NCI-H526 (cell line): ENCODE measurements at regions not wholly inside any gene's neighbourhood (a gene's known extent, or its start where the extent isn't known, plus 50 kb on each side); places are given as distances from the start of the nearest gene placed in this dataset.

ENCODE experiments used
- DNase-seq, 2 experiments: peaks; one replicate each; lab custom pipeline; 2025; lab: John Stamatoyannopoulos, UW

DNA sequence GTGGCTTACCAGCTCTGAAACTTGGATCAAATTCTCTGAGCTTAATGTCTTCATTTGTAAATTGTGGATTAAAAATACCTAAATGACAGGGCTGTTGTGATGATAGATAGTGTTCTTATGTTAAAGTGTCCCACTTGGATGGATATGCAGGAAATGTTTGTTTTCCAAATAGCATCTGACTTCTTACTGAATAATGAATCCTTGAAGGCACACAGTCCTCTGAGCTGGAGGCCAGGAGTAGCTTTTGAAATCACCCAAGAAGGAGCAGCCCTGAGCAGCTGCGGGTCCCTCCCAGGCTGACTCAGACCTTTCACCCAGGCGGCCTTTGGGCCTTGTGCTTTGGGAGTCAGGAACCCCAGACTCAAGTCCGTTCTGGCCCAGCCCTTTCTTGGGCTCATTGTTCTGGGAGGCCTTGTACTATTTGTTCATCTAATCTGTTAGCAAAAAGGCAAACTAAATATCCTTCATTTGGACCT lies 173.0 kb upstream of the GATA6 start:
- DNase-seq, result no peak

DNA sequence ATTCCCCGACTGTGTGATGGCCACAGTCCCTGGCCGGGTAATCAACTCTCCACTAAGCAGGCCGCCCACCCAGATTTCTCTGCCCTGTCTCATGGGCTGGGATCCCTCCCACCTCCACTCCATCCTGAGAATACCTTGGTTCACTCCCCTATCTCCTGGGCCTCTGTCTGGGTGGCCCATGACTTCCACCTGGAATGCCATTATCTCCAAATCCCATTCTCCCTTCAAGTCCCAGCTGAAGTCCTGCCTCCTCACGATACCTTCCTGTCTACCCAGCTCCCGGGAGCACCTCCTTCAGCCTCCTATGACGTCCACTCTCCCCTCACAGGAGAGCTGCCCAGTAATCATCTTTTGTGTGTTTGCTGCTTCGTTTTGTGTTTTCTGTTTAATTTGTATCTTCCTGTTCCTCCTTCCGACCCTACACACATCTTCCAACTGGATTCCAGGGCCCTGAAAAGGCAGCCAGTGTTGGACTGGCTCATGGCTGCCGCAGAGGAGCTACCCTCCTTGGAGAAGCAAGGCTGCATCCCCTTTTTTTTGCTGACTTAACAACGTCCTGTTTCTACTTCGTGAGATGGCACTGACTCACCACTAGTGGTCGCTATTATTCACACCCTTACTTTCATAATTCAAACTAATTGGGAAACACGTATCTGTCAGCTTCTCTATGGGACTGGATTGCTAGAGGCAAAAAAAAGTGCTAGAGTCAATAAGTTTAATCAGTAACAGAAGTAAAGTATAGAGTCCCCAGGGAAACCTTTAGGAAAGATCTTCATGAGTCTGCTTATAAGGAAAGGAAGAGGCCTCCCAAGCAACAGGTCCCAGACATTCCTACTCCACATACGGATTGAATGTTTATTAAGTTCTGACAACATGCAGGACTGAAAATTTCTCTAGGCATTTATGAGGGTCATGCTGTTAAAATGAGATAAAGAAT lies 171.9 kb upstream of the GATA6 start:
- peak in 1 of 2 experiments; percentile 41 for DNase-seq

DNA sequence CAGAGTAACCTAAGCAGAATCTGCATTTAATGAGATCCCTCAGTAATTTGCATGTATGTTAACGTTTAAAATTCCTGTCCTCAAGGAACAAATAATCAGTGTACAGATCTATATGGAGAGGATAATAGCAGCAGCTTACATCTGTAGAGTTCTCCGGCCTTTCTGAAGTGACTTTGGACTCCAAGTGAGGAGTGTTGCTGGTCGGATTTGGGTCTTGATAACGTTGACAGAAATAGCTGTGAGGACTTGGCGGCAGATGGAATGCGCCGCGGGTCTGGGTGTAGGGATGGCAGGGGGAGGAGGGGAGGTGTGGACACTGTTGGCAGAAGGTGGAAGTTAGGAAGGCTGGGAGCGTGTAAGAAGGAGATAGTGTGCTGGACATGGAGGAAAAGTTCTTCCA lies 170.9 kb upstream of the GATA6 start:
- DNase-seq, result no peak

DNA sequence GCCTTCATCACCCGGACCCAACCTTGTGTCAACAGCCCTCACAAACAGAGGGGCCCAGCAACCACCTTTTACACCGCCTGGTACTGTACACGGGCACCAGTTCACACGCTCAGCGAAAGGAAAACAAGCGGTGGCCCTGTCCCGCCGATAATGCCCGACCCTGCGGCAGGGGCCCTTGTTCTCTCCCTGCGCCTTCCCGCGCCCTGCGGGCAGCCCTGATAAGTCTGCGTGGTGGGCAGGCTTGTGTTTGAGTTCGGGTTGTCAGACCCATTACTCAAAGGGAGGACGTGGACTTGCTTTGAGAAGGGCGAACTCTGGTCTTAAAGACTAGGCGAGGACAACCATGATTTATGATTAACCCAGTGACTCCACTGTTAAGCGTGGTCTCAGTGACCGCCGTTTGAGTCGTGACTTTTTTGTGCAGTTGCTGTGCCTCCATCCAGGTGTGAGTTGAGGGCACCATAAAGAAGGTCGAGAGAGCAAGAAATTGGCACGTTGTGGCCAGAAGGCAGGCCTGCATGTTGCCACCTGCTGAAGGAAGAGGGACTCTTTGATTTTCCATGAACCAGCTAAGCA lies 167.4 kb upstream of the GATA6 start:
- DNase-seq, result no peak

DNA sequence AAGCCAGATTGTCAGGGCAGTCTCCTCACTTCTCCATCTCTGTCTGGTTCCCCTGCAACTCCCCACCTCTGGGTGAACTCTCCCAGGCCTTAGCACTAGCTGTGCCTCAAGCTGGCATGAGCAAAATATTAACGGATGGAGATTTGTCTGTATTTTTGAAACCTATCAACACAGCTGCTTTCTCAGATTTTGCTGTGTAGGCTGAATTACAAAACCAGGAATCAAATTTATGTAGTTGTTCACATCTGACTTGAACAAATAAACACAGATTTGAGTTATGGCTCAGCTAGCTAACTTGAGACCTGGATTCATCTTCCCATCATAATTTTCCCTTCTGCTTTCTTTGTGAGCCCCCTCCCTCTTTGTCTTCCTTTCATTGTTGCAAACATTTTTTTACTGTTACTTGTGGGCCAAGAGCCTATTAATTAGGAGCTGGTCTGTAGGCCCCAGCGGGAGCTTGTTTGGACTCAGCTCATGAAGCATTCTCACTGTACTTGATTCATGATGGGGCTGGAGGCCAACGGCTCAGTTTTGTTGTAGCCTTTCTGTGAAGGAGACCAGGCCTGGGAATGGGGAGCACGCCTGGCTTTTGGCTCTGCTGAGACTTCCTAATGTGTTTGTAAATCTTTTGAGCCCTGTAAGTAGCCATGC lies 164.1 kb upstream of the GATA6 start:
- no peak for DNase-seq

DNA sequence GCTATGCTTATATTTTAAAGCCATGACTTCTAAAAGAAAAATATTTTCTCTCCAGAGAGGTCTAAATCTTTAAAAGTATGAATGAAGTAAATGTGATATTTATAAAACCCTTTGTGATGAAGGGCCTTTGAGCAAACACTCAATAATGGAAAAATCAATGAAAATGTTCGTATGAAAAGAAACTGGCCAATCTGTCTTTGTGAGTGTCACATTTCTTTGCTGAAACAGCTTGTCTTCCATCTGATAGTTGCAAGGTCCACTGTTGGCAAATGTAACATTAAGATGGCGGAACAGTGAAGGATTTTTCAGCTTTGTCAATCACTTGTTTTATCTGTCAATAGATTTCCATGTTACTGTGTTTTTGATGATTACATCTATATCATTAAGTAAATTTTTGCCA lies 162.9 kb upstream of the GATA6 start:
- DNase-seq, result no peak

DNA sequence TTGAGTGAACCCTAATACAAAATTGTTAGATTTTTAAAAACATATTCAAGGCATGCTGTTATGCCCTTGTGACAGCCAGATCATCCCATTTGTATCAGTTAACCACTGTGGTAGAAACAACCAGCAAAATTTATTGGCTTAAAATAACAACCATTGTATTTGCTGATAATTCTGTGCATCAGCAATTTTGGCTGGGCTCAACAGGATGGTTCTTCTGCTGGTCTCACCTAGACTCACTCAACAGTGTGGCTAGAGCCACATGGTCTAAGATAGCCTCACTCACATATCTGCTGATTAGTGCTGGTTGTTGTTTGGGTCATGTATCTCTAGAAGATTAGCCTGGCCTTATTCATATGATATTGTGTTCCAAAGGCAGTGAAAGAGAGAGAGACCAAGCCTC lies 160.1 kb upstream of the GATA6 start:
- no peak for DNase-seq

DNA sequence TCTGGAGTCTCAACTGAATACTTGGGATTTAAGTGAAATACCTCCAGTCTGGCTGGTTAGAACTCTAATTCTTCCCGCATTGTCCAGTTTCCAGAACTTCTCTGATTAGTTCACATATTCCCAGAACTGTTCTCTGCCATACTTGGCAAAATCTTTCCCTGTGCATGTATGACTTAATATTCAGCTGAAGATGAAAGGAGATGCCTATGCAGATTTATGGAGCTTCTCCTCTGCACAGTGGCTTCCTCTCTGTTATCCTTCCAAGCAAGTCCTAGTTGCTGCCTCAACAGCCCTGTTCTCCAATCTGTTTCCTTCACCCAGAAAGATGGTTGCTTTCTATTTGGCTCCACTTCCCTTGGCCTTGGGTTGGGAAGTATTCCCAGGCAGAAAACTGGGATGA lies 155.4 kb upstream of the GATA6 start:
- no peak for DNase-seq

DNA sequence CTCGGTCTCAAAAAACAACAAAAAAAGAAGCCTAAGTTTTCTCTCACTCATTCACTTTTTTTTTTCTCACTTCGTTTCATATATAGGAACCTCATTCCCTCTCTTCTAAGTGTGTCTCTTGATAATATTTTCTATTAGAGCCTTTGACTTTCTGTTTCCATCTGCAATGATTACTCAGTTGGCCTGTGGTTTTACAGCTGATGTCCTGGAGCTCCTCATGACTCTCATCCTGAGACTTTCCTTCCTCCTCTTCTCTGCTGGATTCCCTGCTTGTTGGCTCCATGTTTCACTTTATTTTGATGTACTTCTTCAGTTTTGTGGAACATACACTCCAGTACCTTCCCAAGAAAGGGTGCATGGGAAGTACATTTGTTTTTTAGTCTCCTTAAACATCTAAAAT lies 154.2 kb upstream of the GATA6 start:
- no peak for DNase-seq

DNA sequence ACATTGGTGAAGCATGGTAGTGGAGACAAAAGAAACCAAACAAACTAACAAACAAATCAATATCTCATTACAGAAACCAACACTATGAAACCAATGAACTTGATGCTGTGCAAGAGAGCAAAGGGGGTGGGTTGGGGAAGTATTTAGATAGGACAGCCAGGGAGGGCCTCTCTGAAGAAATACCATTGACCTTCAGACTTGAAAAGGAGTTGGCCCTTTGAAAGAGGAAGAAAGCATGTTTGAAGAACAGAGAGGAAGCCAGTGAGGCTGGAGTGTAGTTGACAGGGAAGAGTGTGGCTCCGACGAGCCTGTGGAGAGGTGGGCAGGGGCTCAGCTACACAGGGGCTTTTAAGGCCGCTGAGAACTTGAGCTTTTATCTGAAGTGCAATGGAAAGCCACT lies 151.0 kb upstream of the GATA6 start:
- DNase-seq, result no peak

DNA sequence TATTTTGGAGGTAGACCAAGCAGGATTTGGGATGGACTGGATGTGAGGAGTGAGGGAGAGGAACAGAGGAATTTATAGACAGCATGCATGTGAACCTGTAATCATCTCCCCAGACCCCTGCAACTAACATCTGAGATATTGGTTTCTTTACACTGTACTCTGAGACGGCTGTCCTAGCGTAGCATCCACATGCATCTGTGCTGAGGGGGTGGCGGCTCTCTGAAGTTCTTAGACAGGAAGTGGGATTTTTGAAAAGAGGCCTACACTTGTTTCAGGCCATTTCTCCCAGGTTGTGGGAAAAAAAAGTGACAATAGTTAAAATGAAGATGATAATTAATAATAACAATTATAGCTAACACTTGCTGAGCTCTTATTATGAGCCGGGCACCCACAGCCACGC lies 150.2 kb upstream of the GATA6 start:
- DNase-seq, result no peak

DNA sequence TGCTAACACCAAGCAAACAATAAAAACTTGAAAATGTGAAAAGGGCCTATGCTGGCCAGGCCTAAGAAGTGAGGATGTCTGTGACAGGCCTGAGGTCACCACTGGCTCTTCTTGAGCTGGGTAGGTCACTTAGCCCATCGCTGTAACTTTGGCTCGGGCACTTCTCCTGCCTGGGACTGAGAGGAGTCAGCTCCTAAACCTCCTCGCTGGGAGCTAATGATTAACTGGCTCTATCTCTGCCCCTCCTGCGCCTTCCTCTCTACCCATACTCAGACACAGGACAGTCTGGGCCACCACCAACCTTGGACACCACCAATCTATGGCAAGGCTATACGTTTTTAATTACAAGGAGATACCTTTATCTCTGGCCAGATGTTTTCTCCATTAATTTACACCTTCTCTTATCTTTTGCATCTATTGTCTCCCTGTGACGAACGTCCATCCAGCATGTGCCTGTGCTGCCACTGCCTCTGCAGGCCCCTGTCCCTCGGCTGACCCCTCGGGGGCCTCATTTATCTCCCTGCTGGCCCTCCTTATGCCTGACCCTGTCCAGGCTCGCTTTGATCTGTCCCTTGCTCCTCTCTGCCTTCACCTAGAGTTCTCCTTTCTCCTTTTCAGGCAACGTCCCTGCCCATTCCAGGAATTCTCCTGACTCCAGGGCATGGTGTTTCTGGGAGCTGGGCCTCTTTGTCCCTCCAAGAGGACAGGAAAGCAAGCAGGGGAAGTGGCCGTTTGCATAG lies 149.1 kb upstream of the GATA6 start:
- DNase-seq, result no peak

DNA sequence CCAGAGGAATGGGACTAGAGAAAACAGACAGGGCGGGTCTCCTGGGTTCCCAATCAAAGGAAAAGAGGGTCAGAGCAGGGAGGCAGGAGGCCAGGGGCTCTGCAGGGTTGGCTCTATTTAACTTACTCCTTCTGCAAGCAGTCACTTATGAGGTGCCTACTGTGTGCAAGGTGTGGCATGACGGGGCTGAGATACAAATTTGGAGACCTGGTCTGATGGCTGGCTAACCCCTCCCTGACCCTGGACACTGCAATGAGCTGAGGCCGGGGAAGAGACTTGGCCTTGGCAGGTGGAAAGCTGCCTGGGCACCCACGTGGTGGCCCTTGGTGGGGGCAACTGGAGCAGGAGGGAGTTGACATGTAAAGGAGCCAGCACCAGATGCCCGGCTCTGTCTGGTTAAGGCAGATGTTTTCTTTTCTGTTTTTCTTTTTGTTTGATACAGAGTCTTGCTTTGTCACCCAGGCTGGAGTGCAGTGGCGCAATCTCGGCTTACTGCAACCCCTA lies 148.5 kb upstream of the GATA6 start:
- no peak for DNase-seq

DNA sequence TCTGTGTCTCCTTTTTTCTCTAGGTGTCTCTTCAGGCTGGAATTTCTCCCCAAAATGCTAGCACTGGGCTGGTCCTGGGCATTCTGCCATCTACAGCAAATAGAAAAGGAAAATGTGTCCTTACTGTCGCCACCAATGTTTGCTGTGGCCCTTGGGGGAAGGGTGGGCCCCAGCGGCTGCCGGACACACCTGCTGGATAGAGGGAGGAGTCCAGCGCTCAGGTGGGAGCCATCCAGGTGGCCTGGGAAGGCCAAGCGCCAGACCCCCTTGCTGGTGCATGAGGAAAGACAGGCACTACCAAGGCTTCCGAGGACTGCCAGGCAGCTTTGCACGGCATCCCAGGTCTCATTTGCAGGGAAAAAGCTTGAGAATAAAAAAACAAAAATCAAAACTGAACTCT lies 147.7 kb upstream of the GATA6 start:
- DNase-seq, result no peak

DNA sequence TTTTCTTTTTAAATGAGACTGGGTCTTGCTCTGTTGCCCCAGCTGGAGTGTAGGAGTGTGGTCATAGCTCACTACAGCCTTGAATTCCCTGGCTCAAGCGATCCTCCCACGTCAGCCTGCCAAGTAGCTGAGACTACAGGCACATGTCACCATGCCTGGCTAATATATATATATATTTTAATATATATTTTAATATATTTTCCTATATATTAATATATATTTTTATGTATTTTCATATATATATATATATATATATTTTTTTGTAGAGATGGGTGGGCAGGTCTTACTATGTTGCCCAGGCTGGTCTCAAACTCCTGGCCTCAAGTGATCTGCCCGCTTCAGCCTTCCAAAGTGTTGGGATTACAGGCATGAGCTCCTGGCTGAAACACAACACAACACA lies 144.5 kb upstream of the GATA6 start:
- no peak for DNase-seq

DNA sequence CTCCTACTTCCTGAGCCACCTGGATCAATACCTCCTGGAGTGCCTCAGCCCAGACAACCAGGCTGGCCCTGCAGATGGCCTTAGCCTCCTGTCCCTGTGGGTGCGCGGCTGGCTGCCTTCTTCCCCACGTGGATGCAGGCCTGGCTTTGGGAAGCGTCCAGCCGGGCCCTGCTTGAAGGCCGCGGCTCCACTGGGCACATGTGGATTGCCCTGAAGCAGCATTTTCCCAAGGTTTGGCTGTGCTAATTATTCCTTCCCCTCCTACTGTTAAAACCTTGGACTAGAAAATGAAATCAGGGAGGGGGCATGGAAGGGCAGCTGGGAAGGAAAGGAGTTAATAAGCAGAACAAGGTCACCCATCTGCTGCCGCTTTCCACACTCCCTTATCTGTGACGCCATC lies 143.0 kb upstream of the GATA6 start:
- DNase-seq, result no peak

DNA sequence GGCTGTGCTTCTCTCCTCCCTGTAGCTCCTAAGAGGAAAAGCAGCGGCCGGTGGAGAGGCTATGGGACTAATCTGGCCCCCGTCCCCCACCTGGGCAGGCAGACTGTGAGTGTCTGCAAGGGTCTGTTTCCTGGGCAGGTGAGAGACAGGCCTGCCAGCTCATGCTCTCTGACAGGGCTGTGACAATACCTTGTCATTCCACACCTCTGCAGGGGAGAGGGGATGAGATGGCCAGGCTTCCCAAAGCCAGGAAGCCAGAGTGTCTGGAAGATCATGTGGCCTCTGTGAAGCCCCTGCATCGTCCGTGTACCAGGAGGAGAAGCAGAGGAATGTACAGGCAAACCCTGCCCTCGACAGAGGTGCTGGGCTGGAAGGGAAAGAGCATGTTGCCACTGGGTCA lies 142.5 kb upstream of the GATA6 start:
- DNase-seq, result no peak

DNA sequence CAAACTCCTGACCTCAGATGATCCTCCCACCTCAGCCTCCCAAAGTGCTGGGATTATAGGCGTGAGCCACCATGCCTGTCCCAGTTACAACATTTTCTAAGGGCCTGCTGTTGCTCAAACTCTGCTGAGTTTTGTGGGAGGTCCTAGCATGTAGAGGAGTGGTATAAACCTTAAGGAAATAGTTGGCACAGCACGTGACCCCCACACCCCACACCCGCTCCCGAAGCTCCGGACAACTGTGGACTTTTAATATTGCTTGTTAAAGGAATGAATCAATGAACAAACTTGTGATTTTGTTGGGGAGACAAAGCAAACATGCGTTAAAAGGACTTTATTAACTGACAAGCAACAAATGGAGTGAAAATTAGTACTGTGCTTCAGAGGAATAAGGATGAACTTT lies 137.8 kb upstream of the GATA6 start:
- DNase-seq, result no peak

DNA sequence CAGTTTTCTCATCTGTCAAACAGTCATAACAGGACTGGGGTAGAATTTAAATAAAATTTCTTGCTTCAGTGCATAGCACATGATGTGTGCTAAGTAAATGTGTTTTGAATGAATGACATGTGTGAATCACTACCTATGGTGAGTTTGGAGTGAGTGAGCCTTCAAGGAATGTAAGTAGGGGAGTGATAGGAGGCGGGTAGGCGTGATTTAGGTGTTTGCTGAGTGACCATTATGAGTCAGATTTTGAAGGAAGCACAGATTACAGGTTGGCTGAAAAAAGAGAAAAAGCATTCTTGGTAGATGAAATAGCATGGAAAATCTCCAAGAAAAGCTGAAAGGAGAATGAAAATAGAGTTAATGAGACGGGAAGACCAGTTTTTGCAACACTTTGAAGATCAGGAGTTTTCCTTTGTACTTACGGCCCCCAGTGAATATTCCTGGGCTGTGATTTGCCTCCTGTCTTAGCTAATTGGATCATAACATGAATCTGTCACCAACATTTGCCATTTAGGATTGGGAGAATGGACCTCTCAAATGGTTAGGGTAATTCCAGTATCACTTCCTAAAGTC lies 136.9 kb upstream of the GATA6 start:
- DNase-seq, result no peak

DNA sequence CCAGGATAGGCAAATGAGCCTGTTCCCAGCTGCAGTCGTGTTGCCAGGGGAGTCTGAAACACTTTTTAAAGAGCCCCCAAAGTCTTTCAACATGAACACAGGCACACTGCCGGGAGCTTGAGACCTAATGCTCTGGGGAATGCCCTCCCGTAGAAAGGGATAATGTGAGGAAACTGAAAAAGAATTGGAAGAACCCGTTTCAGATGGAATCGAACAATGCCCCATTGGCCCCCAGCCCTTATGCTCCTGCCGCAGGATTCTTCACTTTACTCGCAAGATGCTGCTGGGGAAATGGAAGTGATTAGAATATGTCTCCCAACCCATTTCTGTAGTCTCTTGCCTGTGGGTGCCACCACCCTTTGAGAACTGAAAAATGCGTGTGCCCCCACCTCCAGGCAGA lies 136.3 kb upstream of the GATA6 start:
- DNase-seq, result no peak

DNA sequence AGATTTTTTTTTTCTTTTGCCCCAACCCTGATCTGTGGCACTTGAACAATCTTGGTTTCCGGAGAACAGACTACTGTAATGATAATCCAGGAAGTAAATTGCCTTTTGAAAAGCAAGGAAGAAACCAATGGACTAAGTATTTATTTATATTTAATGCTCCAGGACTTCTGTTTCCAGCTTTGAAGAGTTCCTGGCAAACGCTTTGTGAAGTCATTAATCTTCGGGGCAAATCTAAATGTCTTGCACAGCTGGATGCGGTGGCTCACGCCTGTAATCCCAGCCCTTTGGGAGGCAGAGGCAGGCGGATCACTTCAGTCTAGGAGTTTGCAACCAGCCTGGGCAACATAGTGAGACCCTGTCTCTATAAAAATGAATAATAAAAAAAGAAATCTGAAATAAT lies 135.1 kb upstream of the GATA6 start:
- no peak for DNase-seq

DNA sequence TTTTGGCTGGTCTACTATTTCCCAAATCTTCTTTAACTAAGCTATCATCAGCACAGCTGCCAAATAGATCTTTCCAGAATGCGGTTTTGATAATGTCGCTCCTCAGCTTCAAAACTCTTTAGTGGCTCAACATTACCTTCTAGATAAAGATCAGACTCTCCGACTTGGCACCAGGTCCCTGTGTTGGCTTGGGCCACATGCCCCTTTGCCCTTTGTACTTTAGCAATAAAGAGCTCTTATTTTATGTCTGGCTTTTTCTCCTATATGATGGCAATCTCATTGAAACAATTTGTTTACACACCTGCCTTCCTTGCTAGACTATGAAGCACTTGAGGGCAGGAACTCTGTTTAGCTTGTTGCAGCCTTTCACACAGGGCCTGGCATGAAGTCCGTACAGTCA lies 128.9 kb upstream of the GATA6 start:
- no peak for DNase-seq
